Activated naive CD4-positive, alpha-beta T cell (primary cell): ENCODE measurements at regions not wholly inside any gene's neighbourhood (a gene's known extent, or its start where the extent isn't known, plus 50 kb on each side); places are given as distances from the start of the nearest gene placed in this dataset.
"Not testable (repeated sequence)": the region's sequence is repeated elsewhere in the genome, so short reads cannot be mapped to it uniquely, and the experiment has no call there.

Source experiments
- DNase-seq, 4 experiments: peaks; one replicate each; lab custom pipeline; 2025; lab: John Stamatoyannopoulos, UW

DNA sequence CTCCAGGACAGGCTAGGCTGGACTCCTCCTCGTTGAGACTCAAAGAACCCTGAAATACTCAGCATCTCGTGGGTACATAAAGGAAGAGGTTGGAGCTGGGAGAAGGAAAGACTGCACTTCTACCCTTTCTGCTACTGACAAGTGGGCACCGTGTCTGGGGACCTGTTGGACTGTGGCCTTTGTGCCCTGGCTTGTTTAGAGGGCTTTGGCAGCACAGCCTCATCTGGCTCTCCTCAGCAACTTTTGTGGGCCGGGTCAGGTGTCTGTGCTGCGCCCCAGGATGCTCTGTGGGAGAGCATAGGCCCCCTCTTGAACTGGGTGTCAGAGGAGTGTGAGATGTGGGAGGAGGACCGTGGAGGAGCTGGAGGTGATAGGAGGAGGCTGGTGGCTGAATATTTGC is 142.4 kb downstream of the FCRL5 start:
- no peak for DNase-seq

DNA sequence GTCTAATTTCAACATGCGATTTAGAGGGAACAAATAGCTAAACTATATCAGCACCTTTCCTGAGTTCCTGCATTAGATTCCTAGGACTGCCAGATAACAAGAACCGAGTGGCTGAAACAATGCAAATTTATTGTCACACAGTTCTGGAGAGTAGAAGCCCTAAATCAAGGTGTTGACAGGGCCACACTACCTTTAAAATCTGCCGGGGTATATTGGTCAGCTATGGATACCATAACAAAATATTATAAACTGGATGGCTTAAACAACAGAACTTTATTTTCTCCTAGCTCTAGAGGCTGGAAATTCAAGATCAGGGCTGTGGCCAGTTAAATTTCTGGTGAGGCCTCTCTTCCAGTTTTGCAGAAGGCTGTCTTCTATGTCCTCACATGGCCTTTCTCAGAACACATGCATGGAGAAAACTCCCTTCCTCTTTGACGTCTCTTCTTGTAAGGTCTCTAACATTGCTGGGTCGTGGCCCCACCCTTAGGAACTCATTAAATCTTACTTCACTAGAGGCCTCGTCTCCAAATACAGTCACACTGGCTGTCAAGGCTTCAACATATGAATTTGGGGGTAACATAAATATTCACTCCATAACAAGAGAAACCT is 144.3 kb downstream of the FCRL5 start:
- DNase-seq = no peak

DNA sequence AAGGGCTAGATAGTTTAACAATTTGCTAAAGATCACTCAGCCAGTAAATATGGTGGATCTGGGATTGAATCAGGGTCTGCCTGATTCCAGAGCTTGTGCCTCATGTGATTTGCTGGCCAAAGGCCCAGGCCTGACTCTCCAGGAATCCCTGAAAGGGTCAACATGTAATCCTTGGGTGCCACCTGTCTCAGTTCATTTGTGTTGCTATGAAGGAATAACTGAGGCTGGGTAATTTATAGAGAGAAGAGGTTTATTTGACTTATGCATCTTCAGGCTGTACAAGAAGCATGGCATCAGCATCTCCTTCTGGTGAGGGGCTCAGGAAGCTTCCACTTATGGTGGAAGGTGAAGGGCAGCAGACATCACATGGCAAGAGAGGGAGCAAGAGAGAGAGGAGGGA is 144.9 kb downstream of the FCRL5 start:
- DNase-seq = no peak

DNA sequence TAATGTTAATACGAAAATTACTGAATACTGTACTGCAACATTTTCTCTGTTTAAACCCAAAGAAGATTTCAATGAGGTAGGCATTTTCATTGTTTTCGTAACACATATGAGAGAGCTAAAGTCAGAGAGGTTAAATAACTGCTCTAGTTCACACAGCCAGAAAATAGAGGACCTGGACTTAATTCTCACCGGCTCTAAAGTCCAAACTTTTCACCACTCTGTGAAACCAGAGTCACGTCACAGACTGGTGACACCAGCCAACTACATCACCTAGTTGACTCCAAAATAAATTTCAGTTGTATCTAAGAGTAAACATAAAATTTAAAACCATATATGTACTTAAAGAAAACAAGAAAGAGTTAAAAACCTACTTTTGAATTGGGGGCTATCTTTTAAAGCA is 146.7 kb downstream of the FCRL5 start:
- no peak for DNase-seq

GRCh38 chr1:157404614-157405013 is 147.7 kb downstream of the FCRL5 start:
- DNase-seq = no peak

DNA sequence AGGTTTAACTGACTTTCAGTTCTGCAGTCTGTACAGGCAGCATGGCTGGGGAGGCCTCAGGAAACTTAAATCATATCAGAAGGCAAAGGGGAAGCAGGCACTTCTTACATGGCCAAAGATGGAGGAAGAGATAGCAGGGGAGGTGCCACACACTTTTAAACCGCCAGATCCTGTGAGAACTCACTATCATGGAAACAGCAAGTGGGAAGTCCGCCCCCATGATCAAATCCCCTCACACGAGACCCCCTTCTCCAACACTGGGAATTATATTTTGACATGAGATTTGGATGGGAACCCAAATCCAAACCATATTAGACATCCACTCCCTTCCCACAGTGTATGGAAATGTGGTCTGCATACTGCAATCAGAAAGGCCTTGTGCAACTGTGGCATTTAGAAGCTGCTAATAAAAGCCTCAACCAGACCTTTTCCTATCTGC is 148.2 kb downstream of the FCRL5 start:
- DNase-seq = no peak

DNA sequence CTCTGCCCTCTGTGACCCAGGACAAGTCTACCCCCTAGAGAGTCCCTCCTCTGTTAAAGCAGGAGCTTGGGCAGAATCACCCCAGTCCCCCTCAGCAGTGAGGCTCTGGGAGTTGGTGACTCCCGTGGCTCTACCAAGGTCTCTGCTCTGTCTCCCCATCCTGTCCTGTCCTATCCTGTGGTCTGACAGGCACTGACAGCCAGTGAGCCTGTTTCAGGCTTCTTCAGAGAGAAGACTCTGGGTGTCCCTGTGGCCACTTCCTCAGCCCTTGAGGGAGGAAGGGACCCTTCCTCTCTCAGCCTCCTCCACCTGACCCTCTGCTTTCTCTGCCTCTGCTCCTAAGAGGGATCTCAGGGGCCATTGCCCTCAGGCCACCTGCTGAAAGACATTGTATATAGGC is 148.7 kb downstream of the FCRL5 start:
- no peak for DNase-seq

DNA sequence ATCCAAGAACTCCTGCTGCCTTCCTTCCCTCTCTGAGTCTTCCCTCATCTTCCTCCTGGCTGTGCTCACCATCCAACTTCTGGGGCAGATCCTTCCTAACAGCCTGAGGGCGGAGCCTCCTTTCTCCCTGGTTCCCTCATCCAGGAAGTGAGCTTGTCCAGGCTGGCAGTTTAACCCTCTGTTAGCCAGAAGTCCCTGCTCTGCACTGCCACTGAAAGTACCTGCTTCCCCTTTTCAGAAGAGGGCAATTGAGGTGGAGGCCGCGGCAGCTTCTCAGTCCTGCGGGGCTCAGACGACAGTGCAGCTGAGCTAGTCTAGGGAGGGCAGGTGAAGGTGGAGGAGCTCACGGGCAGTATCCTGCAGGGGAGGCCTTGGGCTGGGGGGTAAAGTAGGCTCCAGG is 149.1 kb downstream of the FCRL5 start:
- no peak for DNase-seq

DNA sequence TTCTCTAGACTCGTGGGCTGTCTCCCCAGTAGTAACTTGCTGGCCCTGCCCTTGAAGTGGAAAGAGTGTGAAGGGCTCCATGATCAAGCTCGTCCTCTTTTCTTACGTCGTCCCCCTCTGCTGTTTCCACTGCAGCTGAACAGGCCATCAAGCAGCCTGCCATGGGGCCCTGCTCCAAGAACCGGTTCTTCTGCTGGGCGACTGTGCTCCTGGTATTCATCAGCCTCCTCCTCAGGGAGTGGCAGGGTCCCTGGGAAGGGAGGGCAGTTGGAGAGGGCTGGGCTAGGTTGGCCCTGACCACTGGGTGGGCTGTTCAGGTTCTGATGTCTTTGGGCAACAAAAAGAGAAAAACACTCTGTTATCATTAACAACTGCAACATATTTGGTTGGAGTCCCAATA is 151.5 kb downstream of the FCRL5 start:
- DNase-seq = no peak

DNA sequence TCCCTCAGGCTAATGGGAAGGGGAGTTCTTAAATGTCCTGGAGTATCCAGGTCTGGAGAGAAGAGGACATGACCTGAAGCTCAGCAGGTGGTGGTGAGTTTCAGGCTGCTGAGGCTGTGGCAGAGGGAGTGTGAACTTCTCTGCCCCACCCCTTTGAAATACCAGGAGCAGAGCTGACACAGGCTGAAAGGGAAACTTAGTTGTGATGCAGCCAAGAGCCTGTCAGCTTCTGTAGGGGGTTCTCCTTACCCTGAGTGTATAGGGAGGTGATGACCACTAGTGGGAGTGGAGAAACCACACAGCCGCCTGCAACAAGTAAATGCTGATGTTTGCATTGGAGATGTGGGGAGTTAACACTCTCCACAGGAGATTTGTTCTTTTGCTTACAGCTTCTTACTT is 152.3 kb downstream of the FCRL5 start:
- DNase-seq = no peak

GRCh38 chr1:157399343-157399983 is 152.9 kb downstream of the FCRL5 start:
- no peak for DNase-seq

DNA sequence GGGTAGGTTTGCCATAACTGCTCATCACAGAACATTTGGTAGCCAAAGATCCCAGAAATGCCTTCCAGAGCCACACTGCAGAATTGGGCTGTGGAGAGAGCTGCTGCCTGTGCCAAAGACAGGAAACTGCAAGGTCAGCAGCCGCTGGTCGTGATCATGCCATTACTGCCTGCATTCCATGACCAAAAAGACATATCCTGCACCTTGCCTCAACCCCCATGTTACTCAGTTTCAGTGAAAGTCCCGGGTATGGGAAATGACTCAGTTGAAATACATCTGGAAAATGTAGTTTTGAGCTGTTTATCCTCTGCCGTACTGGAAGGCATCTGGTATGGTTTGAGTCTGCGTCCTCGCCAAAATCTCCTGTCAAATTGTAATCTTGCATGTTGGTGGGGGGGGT is 161.7 kb downstream of the FCRL5 start:
- DNase-seq = no peak

GRCh38 chr1:157388057-157388456 is 164.3 kb downstream of the FCRL5 start:
- DNase-seq = no peak

DNA sequence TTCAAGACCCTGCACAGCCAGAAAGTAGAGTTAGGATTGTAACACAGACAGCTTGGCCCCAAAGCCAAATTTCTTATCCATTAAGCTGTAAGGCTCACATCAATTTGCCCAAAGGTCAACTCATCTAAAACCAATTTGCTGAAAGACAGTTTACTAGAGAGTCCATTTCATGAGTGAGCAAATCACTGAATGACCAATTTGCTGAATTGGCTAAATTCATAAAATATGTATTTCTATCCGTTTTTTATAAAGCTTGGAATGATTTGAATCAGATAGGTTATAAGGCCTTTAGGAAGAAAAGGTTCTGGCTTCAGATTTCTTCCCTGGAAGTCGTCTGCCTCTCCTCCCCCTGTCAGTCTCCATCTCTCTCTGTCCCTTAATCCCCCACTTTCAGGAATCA is 168.1 kb downstream of the FCRL5 start:
- no peak for DNase-seq

GRCh38 chr1:157382351-157382750 is 170.0 kb downstream of the FCRL5 start:
- DNase-seq = no peak

GRCh38 chr1:157380523-157380922 is 171.8 kb downstream of the FCRL5 start:
- DNase-seq = no peak

- DNase-seq = not testable (repeated sequence)
Observed at GRCh38 chr1:157377280-157377713, 175.0 kb downstream of the FCRL5 start.

GRCh38 chr1:157376681-157377080 is 175.6 kb downstream of the FCRL5 start:
- DNase-seq = no peak

GRCh38 chr1:157372311-157372710 is 180.0 kb downstream of the FCRL5 start:
- DNase-seq = not testable (repeated sequence)

- DNase-seq = no peak
Observed at GRCh38 chr1:157371826-157372225, 180.5 kb downstream of the FCRL5 start.

DNA sequence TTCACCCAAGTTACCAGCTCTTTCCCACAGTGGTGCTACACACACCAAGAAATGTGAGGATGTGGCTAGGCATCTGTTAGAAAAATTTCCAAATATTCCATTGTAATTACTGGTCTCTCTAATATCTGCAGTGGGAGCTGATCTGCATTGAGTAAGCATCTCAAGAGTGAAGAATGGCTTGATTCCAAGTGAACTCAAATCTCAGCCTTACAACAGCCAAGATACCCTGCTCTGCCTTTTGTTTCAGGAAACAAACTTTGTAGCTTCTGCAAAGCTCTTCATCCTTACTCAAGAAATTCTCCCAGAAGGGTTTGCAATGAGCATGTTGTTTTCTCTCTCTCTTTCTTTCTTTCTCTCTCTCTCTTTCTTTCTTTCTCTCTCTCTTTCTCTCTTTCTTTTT is 181.1 kb downstream of the FCRL5 start:
- DNase-seq = no peak

DNA sequence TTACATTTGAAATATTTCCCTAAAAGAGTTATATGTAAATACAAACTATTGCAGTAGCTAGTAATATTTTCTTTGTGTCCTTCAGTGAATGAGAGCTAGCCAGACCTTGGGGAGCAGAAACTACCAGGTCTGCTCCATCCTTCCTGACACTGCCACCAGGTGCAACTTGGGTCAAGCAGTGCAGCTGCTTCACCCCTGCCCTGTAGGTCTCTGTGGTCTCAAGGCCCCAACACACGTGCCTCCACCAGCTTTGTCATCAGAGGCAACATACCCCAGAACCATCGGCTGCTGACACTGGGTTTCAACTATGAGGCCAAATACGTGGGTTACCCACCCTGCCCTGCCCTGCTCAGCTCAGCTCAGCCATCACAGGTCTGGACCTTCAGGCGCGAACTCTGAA is 181.6 kb downstream of the FCRL5 start:
- DNase-seq = no peak

- no peak for DNase-seq
Observed at GRCh38 chr1:157369808-157370521, 182.3 kb downstream of the FCRL5 start.
